ENCODE measurements at regions not wholly inside any gene's neighbourhood (a gene's known extent, or its start where the extent isn't known, plus 50 kb on each side); places are given as distances from the start of the nearest gene placed in this dataset.
A peak's percentile ranks its signal among the peaks of the same experiment; 100 is the strongest.

GRCh38 chr15:97890307-97890706, 70.2 kb upstream of the ARRDC4 start:
- no peak for DNase-seq (ENCODE audit: low spot score)

- no peak for DNase-seq (ENCODE audit: low spot score)
Observed at GRCh38 chr15:97892167-97892938, 68.2 kb upstream of the ARRDC4 start.

GRCh38 chr15:97893967-97894366, 66.5 kb upstream of the ARRDC4 start:
- DNase-seq (ENCODE audit: low spot score): no peak

GRCh38 chr15:97899981-97900380, 60.5 kb upstream of the ARRDC4 start:
- no peak for DNase-seq (ENCODE audit: low spot score)

- no peak for DNase-seq (ENCODE audit: low spot score)
Observed at GRCh38 chr15:97902140-97902780, 58.2 kb upstream of the ARRDC4 start.

GRCh38 chr15:97903560-97903959, 56.9 kb upstream of the ARRDC4 start:
- DNase-seq (ENCODE audit: low spot score): no peak

GRCh38 chr15:97903971-97904572, 56.4 kb upstream of the ARRDC4 start:
- peak; percentile 40 for DNase-seq (ENCODE audit: low spot score)

- DNase-seq (ENCODE audit: low spot score): peak; percentile 59
Observed at GRCh38 chr15:97909291-97909891, 51.1 kb upstream of the ARRDC4 start.
